HEK293T (cell line): ENCODE measurements at regions not wholly inside any gene's neighbourhood (a gene's known extent, or its start where the extent isn't known, plus 50 kb on each side); places are given as distances from the start of the nearest gene placed in this dataset.

Experiments
- CTCF ChIA-PET: fragments of 350-600 bp; formaldehyde crosslinking; extraction: SDS; loops from one replicate; lab custom pipeline; 2021; ENCODE audit warnings: antibody characterized with exemption, inconsistent platforms; lab: Yijun Ruan, JAX
- POLR2A ChIA-PET: fragments of 350-600 bp; formaldehyde crosslinking; extraction: SDS; loops from one replicate; lab custom pipeline; 2020; ENCODE audit warnings: antibody characterized with exemption, inconsistent platforms; lab: Yijun Ruan, JAX
- DNase-seq: peaks from one replicate; pipeline ENCODE4 v3.0.0; 2012; ENCODE audit warnings: mixed read lengths; ENCODE audit errors: extremely low spot score
- ARNT ChIP-seq: fragments of 450-650 bp; IDR thresholded peaks from 2 replicates; pipeline ENCODE4 v1.6.1; 2017; ENCODE audit warnings: mild to moderate bottlenecking
- BHLHE40 ChIP-seq: fragments of 450-650 bp; IDR thresholded peaks from 2 replicates; pipeline ENCODE4 v1.6.1; 2016; ENCODE audit warnings: mild to moderate bottlenecking, moderate library complexity, borderline replicate concordance
- CTBP1 ChIP-seq: fragments of 450-650 bp; IDR thresholded peaks from 2 replicates; pipeline ENCODE4 v1.6.1; 2016; ENCODE audit warnings: borderline replicate concordance
- ELF4 ChIP-seq: fragments of 450-650 bp; IDR thresholded peaks from 2 replicates; pipeline ENCODE4 v1.6.1; 2017; ENCODE audit warnings: antibody characterized with exemption
- FOXA1 ChIP-seq: fragments of 450-650 bp; IDR thresholded peaks from 2 replicates; pipeline ENCODE4 v1.6.1; 2016; ENCODE audit warnings: mild to moderate bottlenecking
- FOXK2 ChIP-seq: fragments of 450-650 bp; IDR thresholded peaks from 2 replicates; pipeline ENCODE4 v1.6.1; 2016; ENCODE audit warnings: mild to moderate bottlenecking
- FOXM1 ChIP-seq: fragments of 450-650 bp; IDR thresholded peaks from 2 replicates; pipeline ENCODE4 v1.6.1; 2017; ENCODE audit warnings: mild to moderate bottlenecking, borderline replicate concordance
- HDGF ChIP-seq: fragments of 450-650 bp; IDR thresholded peaks from 2 replicates; pipeline ENCODE4 v1.6.1; 2017; ENCODE audit warnings: antibody characterized with exemption, borderline replicate concordance
- L3MBTL2 ChIP-seq: fragments of 450-650 bp; conservative IDR thresholded peaks from 2 replicates; pipeline ENCODE4 v1.6.1; 2016; ENCODE audit warnings: mild to moderate bottlenecking
- LEF1 ChIP-seq: fragments of 450-650 bp; IDR thresholded peaks from 2 replicates; pipeline ENCODE4 v1.6.1; 2017; ENCODE audit warnings: mild to moderate bottlenecking, borderline replicate concordance
- NFRKB ChIP-seq: fragments of 450-650 bp; IDR thresholded peaks from 2 replicates; pipeline ENCODE4 v1.6.1; 2016; ENCODE audit warnings: mild to moderate bottlenecking, moderate library complexity
- SP1 ChIP-seq: fragments of 450-650 bp; IDR thresholded peaks from 2 replicates; pipeline ENCODE4 v1.6.1; 2017
- SUZ12 ChIP-seq: fragments of 450-650 bp; IDR thresholded peaks from 2 replicates; pipeline ENCODE4 v1.6.1; 2016; ENCODE audit warnings: mild to moderate bottlenecking
- TARDBP ChIP-seq: fragments of 450-650 bp; IDR thresholded peaks from 2 replicates; pipeline ENCODE4 v1.6.1; 2016
- ZNF384 ChIP-seq: fragments of 450-650 bp; IDR thresholded peaks from 2 replicates; pipeline ENCODE4 v1.6.1; 2016
- TF ChIP-seq, protein P1 (sequence below): fragments of 450-650 bp; IDR thresholded peaks from 2 replicates; pipeline ENCODE4 v1.6.1; 2016

DNA sequence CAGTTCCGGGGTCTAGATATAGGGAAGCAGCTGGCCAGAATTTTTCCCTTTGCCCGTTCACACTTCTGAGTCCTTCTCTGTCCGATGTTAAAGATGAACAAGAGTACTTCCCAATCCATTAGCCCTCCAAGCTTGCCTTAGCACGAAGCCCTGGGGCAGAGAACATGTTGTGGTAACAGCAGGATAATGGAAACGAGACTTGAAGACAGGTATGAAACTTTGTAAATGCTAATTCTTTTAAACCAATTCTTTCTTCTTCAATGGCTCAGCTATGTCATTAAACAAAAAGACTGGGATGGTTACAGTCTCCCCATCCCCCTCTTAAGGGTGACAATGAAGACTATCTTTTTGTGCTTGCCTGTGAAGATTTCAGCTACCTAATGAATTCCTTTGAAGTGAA, 218.5 kb downstream of the PLA2G4A start:
- no peak for DNase-seq
- CTCF ChIA-PET: no interaction called here
- no peak for TF ChIP-seq LEF1
- TF ChIP-seq FOXK2: no peak
- TF ChIP-seq BHLHE40: no peak
- no peak for TF ChIP-seq FOXA1
- TF ChIP-seq SUZ12: no peak
- no peak for TF ChIP-seq FOXM1
- POLR2A ChIA-PET: no interaction called here

DNA sequence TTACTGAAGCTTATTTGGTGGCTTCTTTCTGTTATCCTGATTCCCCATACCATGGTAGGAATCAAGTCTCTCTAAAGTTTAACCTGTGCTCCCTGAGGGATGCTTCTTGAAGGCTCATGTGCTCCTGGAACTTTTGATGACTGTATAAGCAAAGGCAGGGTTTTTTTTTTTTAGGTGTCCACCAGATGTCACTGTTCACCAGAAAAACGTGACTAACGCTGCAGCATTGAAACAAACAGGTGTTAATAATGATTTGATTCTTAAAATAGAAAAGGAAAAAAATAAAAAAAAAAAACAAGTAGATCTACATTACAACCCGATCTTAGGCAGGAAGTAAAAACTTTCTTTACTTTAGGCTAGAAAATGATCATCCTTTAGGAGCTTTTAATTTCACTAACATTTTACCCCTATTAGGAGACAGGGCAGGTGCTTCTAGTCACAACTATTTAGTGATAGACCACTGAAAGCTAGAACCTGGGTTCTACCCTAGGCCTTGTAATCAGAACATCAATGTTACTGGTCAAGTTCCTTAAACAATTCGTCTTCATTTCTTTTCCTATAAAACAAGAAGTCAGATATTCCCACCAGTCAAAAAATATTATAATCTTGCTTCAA, 223.0 kb downstream of the PLA2G4A start:
- DNase-seq: peak; percentile 54
- CTCF ChIA-PET: interaction anchor here (0.7 to 1.0 kb wide), 5 partner anchors 43 to 1108 kb away, joined by 3 to 7 read pairs (median 3); no protein-coding TSS in a partner anchor
- POLR2A ChIA-PET: no interaction called here
- TF ChIP-seq ZNF384 (peak; percentile 29), LEF1 (no peak)

DNA sequence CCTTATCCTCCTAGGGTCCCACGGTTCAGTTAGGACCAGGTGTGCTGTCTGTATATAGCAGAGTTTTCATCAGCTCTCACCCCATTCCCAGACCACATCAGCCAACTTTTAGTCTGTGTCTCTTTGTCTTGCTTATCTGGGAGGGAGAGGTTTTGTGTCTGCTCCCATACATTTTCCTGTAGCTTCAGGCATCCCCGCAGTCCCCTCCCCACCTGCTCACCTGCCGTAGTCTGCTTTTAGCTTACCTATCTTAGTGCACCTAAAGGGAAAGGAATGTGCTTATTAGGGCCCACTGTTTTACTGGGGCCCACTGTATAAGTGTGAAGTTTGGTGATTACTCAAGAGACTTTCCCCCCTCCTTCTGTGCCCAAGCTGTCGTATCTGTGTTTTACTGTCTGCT, 225.1 kb downstream of the PLA2G4A start:
- POLR2A ChIA-PET: no interaction called here
- CTCF ChIA-PET: interaction anchor here (0.6 kb wide), 1 partner anchor 463 kb away, joined by 4 read pairs; no protein-coding TSS in a partner anchor
- no peak for DNase-seq
- TF ChIP-seq L3MBTL2 (no peak), HDGF (no peak), LEF1 (no peak), ELF4 (no peak), ZNF384 (no peak), FOXK2 (no peak), NFRKB (no peak), SUZ12 (no peak), BHLHE40 (no peak), FOXM1 (no peak), ARNT (no peak), FOXA1 (no peak), TARDBP (no peak)
- TF ChIP-seq, protein P1, sequence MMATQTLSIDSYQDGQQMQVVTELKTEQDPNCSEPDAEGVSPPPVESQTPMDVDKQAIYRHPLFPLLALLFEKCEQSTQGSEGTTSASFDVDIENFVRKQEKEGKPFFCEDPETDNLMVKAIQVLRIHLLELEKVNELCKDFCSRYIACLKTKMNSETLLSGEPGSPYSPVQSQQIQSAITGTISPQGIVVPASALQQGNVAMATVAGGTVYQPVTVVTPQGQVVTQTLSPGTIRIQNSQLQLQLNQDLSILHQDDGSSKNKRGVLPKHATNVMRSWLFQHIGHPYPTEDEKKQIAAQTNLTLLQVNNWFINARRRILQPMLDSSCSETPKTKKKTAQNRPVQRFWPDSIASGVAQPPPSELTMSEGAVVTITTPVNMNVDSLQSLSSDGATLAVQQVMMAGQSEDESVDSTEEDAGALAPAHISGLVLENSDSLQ: no peak

DNA sequence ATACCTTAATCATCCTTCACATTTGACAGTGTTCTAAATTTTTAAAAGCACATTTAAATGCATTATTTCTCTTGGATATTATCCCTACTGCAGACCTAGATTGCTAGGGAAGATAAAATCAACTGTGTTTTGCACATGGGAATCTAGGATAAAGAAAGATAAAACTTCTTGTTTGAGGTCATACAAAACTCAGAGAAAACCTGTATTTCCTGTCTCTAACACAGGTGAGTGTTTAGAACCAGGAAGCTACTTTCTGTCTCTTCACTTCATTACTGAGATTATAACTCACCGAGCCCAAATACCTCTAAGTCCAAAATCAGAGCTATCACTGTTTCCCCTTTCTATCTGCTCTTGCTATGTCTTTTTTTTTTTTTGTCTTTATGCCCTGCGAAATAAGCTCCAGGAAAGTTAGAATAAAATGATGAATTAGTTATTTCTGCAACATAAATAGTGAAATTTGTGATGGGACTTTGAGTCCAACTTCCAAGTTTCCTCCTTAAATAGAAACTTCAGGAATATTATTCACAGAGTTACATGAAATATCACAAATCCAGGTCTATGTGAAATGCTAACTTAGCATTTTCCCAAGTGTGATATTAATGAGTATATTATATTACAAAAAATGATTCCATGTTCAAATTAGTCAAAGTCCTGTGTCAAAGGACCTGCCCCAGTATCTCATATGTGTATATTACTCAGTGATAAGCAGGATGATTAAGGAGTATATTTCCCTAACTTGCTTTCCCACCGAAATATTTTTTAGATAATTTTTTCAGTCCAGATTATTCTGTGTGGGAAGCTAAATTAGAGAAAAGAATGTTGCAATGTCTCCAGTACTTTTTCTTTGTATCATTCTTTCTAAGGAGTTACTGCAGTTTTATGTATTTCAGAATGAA, 226.4 kb downstream of the PLA2G4A start:
- CTCF ChIA-PET: no interaction called here
- no peak for TF ChIP-seq BHLHE40
- POLR2A ChIA-PET: no interaction called here
- no peak for DNase-seq

DNA sequence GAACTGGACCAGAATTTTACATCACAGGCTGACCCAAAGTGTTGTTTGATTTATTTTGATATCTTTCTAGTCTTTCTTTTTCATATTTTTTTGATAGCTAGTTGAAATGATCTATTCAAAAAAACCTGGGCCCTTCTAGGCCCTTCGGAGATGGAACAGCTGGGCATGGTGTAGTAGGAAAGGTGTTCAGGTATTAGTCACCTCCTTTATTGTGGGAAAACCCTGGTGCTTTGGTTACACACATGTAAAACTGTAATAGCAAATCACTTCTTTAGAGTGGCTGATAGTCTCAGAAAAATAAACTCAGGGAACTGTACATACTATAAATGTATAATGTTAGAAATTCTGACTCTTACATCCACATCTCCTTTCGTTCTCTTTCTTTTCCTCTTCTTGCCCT, 234.5 kb downstream of the PLA2G4A start:
- no peak for TF ChIP-seq L3MBTL2
- no peak for TF ChIP-seq SUZ12
- TF ChIP-seq FOXK2: no peak
- TF ChIP-seq BHLHE40: no peak
- TF ChIP-seq FOXA1: no peak
- no peak for TF ChIP-seq FOXM1
- no peak for TF ChIP-seq ARNT
- ChIA-PET CTCF (no interaction called here), POLR2A (no interaction called here)
- DNase-seq: no peak

DNA sequence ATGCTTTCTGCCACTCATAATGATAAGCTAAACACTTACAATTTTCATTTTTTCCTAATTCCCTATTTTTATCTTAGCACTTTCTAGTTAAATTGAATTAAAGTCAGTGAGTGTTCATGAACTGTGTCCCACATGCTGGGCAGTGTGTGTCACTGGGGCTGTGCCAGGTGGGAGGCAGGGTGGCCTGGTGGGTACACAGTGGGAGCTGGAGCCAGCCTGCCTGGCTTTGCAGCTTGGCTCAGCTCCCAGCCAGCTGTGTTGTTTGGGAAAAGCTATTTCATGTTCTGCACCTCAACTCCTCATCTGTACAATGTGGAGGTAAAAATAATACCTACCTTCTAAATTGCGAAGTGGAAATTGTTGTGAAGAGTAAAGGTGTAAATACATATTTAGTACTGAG, 238.4 kb downstream of the PLA2G4A start:
- ChIA-PET CTCF (no interaction called here), POLR2A (no interaction called here)
- TF ChIP-seq NFRKB (no peak), LEF1 (no peak), ARNT (no peak), SP1 (no peak), FOXA1 (no peak), ELF4 (no peak), BHLHE40 (no peak), ZNF384 (no peak), FOXM1 (no peak), FOXK2 (no peak), L3MBTL2 (no peak), SUZ12 (no peak), HDGF (no peak), CTBP1 (no peak)
- TF ChIP-seq, protein P1: no peak
- no peak for DNase-seq

DNA sequence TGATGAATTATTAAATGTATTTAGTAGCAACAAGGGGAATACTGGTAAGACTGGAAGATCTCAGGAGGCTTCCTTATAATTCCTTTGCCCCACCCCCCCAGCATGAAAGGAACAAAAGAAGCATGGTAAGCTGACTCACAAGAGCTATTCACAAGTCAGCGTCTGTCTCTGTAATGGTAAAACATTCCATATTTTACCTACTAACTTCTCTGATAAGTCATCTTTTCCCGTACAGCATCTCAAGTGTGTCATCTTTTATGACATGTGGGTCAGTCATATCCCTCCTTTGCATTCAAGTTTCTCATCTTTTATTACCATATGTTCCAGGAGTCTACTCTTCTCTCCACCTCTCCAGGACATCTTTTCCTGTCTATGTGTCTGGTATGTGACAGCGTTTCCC, 241.3 kb downstream of the PLA2G4A start:
- no peak for DNase-seq
- CTCF ChIA-PET: no interaction called here
- POLR2A ChIA-PET: no interaction called here
- TF ChIP-seq CTBP1: no peak
- no peak for TF ChIP-seq LEF1
- no peak for TF ChIP-seq BHLHE40
- no peak for TF ChIP-seq TARDBP
- no peak for TF ChIP-seq HDGF
- no peak for TF ChIP-seq FOXA1
- TF ChIP-seq FOXM1: no peak
- no peak for TF ChIP-seq ELF4
- no peak for TF ChIP-seq SUZ12
- no peak for TF ChIP-seq ZNF384
- no peak for TF ChIP-seq ARNT
- TF ChIP-seq NFRKB: no peak
- TF ChIP-seq L3MBTL2: no peak
